NCI-H82 treated with DMSO at 0.1 percent for 48 hours (cell line): ENCODE measurements at regions not wholly inside any gene's neighbourhood (a gene's known extent, or its start where the extent isn't known, plus 50 kb on each side); places are given as distances from the start of the nearest gene placed in this dataset.

Experiments
- DNase-seq: peaks from one replicate; lab custom pipeline; 2025; ENCODE audit not compliant: unreplicated experiment; lab: John Stamatoyannopoulos, UW

- no peak for DNase-seq
These were observed 200.7 kb upstream of the NPSR1 start for GRCh38 chr7:34457329-34457728.

GRCh38 chr7:34463830-34464229 is 194.2 kb upstream of the NPSR1 start:
- DNase-seq = no peak

DNA sequence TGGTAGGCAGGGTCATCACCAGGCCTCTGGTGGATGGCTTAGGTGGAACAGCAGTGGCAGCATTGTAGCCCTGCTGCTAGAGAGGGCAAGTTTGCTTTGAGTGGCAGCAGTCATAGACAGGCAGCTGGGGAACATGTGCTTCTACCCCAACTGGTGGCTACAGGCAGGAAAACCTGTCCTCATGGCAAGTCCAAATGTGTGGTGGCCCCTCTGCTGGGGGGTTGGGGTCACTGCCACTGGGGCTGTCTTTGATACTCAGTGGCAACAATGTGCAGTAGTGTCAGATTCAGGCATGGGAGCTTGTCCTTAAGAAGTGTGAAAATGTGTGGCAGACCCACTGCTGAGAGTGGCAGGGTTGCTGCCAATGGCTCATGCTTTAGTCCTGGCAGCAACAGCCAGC is 186.2 kb upstream of the NPSR1 start:
- no peak for DNase-seq

- DNase-seq = no peak
These were observed 171.6 kb upstream of the NPSR1 start for GRCh38 chr7:34486371-34486770.

- no peak for DNase-seq
These were observed 170.5 kb upstream of the NPSR1 start for GRCh38 chr7:34487391-34488115.

DNA sequence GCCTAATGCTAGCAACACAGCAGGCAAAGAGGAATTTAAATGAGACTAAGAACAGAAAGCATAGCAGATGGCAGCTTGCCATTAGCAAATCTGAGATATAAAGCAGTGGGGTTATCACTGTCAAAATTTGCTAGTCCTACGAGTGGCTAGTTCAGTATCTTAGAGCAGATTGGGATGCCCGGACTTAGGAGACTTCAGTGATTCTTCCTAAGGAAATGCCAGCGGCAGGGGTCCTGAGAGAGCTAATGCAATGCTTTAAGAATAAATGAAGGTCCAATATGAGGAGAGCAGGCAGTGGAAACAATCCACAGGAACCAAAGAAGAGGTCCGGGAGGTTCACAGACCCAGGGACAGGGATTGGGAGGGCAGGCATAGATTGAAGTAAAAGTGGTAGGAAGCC is 169.3 kb upstream of the NPSR1 start:
- DNase-seq = no peak

GRCh38 chr7:34491899-34492298 is 166.1 kb upstream of the NPSR1 start:
- DNase-seq = no peak

DNA sequence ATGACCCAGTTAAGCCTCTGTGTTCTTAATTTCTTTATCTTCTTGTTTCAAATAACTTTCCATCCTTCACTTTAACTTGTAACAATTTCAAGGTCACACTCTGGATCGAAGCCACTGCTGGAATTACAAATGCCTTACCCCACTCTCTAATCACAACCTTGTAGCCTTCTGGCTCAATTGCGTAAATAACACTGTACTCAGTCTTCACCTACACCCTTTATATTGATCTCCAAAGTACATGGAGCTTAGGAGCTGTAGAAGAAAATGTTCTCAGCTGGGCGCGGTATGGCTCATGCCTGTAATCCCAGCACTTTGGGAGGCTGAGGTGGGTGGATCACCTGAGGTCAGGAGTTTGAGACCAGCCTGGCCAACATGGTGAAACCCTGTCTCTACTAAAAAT is 164.3 kb upstream of the NPSR1 start:
- no peak for DNase-seq

DNA sequence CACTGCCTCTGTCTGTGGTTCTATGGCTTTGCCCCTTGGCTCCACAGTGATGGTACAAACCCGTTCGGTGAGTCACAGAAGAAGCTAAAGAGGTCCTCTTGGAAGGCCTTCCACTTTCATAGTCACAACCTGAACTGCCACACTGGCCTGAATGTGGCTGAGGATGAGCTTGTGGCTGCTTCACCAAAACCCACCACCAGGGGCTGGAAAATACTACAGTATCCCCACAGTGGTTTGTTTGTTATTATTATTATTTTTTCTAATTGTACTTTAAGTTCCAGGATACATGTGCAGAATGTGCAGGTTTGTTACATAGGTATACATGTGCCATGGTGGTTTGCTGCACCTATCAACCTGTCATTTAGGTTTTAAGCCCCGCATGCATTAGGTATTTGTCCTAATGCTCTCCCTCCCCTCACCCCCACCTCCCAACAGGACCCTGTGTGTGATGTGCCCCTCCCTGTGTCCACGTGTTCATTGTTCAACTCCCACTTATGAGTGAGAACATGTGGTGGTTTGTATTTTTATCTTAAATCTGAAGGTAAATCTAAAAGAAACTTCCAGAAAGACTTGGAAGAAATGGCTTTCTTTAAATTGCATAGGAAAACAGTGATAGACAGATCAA is 160.8 kb upstream of the NPSR1 start:
- DNase-seq = no peak

- no peak for DNase-seq
These were observed 156.9 kb upstream of the NPSR1 start for GRCh38 chr7:34501156-34501555.

DNA sequence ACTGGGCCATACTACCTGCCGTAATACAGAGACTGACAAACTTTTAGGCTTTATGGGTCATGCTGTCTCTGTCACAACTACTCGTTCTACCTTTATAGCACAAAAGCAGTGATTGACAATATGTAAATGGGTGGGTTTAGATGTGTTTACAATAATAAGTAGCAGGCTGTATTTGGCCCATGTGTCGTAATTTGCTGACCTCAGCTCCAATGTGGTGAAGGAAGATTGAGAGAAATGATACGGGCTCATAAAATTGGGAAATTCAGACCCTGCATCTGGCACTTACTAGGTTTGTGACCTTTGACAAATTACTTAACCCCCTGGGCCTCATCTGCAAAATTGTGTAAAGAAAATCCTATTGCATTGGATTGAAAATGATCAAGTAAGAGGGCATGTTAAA is 150.8 kb upstream of the NPSR1 start:
- DNase-seq = no peak

- DNase-seq = no peak
These were observed 134.6 kb upstream of the NPSR1 start for GRCh38 chr7:34523226-34523918.

- no peak for DNase-seq
These were observed 127.8 kb upstream of the NPSR1 start for GRCh38 chr7:34530259-34530658.

- DNase-seq = no peak
These were observed 119.0 kb upstream of the NPSR1 start for GRCh38 chr7:34539003-34539402.

DNA sequence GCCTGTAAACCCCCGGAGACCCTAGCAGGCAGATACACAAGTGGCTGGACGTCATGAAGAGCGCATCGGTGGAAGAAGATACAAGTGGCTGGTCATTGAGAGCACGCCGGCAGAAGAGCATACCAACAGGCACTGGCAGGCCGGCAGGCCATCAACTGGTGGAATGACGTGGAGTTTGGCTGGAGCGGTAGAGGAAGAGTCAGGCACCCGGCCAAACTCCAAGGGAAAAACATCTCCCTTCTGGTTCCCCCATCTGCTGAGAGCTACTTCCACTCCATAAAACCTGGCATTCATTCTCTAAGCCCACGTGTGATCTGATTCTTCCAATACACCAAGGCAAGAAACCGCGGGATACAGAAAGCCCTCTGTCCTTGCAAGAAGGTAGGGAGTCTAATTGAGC is 113.4 kb upstream of the NPSR1 start:
- no peak for DNase-seq

GRCh38 chr7:34550996-34551395 is 107.0 kb upstream of the NPSR1 start:
- DNase-seq = no peak

GRCh38 chr7:34552502-34552901 is 105.5 kb upstream of the NPSR1 start:
- no peak for DNase-seq

- DNase-seq = no peak
These were observed 100.0 kb upstream of the NPSR1 start for GRCh38 chr7:34558022-34558421.

DNA sequence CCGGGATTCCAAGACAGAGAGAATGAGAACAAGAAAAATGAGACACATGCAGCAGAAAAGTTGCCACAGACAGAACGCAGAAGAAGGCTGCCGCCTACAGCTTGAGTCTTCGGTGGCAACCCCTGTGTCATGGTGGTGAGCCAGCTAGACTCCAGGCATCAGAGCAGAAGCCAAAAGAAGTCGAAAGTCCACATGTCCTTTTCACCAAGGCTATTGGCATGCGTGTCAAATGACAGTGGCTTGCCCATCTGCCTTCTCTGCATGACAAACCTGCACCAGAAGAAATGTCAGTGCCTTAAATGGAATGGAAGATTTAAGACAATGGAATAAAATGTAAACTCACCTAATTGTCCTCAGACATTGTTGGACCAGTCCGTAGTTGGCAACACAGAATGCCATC is 93.9 kb upstream of the NPSR1 start:
- DNase-seq = no peak

DNA sequence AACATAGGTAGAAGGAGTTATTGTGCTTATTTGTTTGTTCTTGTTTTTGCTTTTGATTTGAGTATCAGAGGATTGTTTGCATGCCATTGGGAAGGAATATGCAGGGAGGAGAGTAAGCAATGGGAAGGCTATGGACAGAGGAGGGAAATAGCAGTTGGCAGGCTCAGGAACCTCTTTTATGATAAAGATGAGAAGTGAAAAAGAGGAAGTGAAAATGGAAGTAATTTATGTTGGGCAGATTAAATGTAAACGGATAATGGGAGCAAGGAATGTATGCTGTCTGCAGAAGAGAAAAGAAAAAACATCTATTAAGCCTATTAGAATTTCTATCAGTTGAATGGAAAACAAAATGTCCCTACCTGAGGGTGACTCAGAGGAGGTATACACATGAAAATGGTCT is 90.1 kb upstream of the NPSR1 start:
- no peak for DNase-seq

GRCh38 chr7:34569975-34570699 is 87.9 kb upstream of the NPSR1 start:
- DNase-seq = no peak

- no peak for DNase-seq
These were observed 83.0 kb upstream of the NPSR1 start for GRCh38 chr7:34575006-34575405.
